Fibroblast of skin of left biceps (primary cell): ENCODE measurements at regions not wholly inside any gene's neighbourhood (a gene's known extent, or its start where the extent isn't known, plus 50 kb on each side); places are given as distances from the start of the nearest gene placed in this dataset.
"Not testable (repeated sequence)": the region's sequence is repeated elsewhere in the genome, so short reads cannot be mapped to it uniquely, and the experiment has no call there.

Experiments
- DNase-seq, 2 experiments: peaks; one replicate each; pipeline ENCODE4 v3.0.0-alpha.2; 2013; ENCODE audit warnings: low read depth in 2 of 2

DNA sequence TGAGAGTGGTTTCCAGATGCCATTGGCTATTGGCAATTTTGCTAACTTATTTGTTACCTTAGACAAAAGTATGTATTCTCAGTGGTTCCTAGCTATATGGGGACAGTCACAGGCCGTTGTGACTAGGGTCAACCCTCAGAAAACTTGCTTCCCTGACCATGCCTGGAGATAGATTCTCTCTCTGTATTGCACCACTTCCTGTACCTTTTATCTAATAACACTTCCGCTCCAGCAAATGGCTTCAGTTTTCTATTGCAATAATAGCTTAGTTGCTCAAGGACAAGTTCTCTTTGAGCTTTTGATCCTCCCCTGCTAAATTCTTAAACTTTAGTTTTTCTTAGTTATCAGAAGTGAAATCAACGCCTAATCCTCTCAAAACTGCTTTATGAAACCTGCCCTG is 338.0 kb downstream of the RMST start:
- no peak for DNase-seq

DNA sequence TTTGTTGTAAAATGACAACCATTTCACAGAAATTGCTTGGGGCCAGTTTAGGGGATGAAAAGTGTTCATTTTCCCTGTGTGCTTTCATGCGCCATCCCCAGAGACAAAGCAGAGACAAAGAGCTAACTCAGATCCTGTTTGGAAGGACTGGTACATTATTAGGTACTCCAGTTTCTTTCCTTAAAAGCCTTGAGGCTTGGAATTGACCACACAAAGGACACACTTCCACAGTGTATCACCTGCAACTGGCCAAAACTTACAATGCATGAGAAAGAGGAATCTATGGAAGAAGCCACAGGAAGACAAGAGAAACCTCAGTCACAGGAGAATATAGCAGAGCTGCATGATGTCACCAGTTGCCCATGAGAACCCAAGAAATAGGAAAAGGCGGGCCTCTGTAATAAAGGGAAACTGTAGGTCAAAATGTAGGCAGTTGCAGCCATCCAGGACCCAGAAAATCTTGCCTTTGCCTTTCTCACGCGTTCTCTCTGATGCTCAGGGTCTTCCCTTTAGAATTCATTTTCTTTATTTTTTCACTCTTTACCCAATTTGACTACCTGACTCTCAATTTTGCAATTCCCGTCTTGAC is 339.0 kb downstream of the RMST start:
- no peak for DNase-seq

DNA sequence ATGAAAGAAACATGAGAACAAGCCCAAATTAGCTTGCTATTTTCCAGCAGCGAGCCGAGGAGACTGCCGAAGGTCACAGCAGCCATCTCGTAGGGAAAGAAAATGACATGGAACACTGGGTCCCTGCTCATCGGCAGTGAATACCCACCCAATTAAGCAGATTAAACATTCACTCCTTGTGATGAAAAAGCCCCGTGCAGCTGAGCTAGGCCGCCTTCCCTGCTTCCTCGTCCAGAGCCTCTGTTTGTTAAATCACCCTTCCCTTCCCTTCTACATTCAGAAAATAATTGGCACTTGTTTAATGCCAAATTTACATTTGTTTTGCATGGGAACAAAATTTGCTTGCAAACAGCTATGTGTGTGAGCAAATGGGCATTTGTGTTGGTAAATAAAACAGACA is 342.5 kb downstream of the RMST start:
- no peak for DNase-seq

DNA sequence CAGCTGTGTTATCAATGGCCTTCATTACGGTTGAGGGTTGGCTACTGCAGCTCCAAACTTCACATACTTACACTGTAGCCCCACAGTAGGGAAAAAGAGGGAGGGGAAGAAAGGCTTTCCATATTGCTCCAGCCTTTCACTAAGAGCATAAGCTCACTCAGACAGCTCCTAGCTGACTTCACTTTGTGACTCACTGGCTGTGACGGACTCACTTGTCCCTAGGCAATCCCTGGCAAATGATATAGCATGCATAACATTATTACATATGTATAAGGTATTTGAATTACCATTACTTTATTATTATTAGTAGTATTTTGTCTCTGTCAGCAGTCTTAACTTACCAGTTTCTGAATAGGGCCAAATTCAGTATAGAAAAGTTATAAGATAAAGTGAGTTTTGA is 350.7 kb downstream of the RMST start:
- no peak for DNase-seq

DNA sequence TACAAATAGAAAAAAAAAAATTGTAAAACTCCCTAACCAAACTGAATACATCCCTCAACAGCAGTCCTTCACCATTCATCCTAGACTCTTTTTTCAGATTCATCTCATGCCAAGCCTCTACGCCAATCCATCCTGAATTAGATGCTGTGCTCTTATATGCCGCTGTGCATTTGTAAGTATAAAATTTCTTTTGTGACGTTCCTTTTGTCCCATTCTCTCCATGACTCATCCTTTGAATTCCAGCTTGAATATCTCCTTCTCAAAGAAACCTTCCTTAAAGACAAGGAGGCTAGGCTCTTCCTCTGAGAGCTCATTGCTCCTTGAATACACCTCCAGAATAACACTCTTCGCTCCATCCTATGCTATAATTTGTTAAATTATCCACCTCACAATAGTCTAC is 359.2 kb downstream of the RMST start:
- DNase-seq = no peak

DNA sequence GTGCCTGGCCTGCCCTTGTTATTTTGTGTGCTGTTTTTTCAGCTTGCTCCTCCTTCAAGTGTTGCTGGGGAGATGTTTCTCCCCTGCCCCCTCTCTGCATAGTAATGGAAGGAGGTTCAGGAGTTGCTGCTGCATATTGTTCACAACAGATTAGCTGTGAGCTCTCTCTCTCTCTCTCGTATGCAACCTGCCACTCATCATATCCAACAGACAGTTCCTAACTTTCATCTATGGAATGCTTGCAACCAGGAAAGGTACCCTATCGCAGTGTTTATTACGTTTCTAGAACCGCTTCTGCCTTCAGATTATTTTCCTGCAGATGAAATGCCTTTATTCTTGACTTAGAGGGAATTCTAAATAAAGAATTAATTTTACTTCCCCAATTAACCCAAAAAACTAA is 372.9 kb downstream of the RMST start:
- no peak for DNase-seq

DNA sequence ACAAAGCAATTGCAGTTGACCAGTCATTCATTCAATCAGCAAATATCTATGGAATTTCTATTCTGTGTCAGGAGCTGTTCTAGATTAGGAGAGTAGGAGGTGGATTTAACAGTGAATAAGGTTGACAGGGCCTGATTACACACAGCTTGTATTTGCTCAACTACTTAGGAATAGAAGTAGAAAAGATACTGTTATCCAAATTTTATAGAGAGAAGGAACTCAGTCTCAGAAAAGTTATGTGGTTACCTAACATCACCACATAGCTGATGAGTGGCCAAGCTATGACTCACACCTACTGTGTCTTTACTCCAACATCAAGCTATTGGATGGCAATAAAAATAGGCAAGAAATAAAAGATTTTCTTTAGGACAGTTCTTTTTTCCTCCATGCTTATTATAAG is 374.8 kb downstream of the RMST start:
- peak in 1 of 2 experiments; percentile 5 for DNase-seq

DNA sequence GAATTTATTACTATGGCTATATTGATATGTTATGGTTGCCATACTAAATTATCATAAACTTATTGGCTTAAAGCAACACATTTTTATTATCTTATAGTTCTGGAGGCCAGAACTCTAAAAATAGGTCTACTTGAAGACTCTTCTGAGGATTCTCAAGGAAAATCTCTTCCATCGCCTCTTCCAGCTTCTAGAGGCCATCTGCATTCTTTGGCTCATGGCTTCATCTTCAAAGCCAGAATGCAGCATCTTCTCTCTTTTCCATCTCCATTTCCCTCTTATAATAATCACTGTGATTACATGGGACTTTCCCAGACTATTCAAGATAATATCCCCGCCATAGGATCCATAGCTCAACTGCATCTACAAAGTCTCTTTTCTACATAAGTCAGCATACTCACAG is 385.4 kb downstream of the RMST start:
- no peak for DNase-seq

DNA sequence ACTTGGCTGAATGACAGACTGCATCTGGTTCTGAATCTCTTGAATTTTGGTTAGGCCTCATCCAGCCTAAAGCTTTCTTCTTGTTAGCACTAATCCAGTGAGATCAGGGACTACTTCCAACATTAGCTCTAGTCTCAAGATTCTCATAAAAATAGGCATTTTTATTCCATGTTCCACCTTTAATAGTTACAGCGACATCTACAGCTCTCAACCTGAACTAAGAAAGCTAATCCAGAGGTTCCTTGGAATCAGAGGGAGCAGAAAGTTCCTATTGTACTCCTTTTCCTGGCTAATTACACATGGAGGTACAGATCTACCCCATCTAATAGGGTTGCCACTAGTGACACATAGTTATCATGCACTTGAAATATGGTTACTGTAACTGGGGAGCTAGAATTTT is 391.9 kb downstream of the RMST start:
- DNase-seq = no peak

DNA sequence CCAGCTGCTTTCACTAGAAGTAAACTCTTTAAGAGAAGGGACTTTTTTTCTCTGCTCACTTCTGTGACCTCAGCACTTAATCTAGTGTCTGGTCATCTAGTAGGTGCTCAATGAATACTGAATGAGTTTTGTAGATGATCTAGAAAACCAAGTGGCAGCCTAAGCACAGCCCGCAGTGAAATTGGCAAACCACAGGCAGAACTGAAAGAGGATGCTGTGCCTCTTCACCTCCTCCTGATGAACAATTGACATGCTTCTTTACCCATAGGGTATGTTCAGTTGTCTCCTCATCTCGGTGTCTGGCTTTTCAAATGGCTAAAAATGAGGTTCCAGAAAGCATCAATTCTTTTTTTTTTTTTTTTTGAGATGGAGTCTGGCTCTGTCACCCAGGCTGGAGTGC is 399.5 kb downstream of the RMST start:
- DNase-seq = no peak

DNA sequence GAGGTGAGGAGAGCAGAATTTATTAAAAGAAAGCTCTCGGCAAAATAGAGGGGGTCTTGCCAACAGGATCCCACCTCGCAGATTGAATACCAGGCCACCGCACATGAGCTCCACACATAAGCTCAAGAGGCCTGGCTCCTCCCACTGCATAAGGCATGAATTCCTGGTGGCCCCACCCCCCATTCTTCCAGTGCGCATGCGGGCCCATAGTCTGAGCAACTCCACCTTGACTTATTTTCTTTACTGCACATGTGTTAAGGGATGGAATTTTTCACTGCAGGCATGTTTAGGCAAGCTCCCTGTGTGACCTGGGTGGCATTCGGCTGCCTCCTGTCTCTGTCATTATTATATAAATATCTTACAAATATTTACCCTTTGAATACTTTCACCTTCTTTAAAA is 412.5 kb downstream of the RMST start:
- DNase-seq = no peak

DNA sequence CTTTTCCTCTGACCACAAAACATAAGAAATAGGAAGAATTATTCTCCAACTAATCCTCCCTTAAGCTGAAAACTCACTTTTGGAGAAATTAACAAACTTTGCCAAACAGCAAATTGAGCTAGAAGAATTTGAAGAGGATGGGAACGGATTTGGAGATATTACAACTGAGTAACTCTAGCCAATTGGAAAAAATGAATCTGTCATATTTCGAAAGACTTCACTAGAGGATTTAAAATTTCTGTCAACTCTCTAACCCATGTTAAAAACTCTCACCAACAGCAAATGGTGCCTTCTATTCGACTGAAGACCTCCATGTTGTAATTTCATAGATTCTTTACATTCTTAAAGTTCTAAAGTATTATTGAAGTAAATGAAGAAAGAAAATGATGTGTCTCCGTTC is 414.2 kb downstream of the RMST start:
- DNase-seq = no peak

DNA sequence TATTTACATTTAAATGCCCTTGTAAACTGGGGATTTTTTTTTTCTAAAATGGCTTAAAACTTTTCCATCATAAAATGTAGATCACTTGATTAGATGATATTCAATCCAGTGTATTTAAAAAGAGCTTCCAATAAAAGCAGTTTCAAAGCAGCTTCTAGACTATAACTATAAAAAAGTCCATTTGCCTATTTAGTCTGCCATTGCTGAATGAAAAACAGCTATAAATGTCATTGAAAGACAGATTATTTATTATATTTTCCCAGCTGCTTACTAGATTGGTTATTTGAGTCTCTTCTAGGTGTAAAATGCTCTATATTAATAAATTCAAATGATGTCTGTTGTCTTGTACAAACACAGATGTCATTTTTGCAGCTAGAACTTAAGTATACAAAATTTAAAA is 414.8 kb downstream of the RMST start:
- no peak for DNase-seq

DNA sequence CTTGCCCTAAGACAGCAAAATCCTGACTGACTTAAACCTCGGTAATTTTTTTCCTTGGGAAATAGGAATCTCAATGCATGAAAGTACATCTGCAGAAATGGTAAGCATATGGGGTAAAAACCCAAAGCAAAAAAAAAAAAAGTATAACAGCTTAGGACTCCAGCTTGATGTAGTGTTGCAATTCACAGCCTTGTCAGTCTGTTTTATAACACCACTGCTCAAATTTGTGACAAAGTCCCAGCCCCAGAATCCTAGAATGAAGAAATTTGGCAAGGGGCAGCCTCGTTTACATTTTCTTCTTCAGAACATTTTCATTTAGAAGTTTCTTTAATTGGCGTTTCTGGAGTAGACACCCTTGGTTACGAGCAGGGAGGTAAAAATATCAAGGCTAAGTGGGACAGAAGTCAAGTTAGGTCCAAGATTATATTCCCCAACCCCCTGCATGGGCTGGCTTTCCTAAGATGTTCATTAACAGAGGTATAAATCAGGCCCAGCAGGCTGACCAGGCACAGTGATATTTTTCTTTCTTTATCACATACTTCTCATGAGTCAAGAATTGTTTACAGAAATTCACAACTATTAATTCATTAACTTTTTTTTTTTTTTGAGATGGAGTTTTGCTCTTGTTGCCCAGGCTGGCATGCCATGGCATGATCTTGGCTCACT is 424.0 kb downstream of the RMST start:
- DNase-seq = no peak

DNA sequence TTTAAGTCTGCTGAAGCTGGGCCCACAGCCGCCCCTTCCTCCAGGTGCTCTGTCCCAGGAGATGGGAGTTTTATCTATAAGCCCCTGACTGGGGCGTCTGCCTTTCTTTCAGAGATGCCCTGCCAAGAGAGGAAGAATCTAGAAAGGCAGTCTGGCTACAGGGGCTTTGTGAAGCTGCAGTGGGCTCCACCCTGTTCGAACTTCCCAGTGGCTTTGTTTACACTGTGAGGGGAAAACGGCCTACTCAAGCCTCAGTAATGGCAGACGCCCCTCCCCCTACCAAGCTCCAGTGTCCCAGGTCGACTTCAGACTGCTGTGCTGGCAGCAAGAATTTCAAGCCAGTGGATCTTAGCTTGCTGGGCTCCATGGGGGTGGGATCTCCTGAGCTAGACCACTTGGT is 435.3 kb downstream of the RMST start:
- not testable (repeated sequence) for DNase-seq

DNA sequence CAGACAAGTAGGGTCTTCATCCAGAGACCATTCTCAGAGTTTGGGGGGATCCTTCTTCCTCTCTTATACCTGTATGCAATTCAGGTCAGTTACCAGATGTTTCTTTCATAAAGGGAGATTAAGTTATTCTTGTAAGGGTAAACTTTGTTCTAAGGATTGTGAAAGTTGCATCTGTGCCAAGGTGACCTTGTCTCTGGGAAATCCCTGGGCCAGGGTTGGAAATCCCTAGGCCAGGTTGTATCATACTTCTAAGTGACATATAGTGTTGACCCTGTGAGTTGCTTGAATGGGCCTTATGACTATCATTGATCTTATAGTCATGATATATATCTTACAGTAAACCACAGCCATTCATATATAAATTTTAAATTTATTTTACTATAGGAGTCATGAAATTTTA is 436.9 kb downstream of the RMST start:
- DNase-seq = no peak

DNA sequence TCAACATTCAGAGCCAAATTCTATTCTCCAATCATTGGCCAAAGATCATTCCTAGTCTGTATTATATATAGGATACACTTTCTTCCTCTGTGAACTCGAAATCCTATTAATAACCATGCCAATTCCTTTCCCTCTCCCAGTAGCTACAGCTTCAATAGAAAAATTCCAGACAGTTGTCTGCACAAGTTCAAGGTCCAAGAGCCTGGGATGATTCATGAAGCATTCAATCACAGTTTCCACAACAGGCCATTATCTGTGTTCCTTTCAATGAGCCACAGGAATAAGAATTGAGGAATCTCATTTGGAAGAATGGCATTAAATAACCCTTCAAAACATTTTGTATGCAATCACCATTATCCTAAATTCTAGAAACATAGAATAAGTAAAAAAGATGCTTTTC is 437.4 kb downstream of the RMST start:
- DNase-seq = no peak

DNA sequence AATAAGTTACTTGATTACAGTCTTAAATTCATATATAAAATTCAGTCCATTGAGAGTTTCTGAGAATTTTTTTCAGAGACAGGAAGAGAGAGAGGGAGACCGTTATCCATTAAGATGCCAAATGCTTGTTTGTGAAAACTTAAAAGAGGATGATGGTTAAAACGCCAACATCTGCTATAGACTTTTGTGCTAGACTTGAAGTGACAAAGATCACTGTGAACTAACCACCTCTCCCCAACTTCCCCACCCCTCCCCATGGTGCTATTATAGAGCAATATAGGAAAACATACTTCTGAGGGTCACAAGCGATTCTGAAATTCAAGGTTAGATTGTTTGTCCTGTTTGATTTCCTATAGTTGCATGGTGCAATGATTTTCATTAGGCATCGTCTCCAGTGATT is 440.8 kb downstream of the RMST start:
- DNase-seq = no peak

DNA sequence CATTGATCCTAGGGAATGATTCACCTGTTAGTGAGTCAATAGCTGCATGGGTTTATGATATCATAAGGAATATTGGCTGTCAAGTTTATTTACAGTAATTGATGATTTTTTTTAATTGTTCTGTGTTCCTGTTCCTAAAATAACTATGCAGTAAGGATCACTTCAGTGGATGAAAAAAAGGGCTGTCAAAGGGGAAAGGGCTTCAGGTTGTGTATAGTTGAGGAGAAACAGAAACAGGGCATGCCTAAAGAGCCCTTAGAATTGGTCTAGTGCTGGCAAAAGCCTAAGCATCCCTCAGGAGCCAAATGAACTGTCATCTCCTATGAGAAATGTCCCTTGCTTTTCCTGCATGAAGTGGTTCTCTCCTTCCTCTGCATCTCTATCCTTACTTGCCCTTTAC is 444.9 kb downstream of the RMST start:
- DNase-seq = no peak

DNA sequence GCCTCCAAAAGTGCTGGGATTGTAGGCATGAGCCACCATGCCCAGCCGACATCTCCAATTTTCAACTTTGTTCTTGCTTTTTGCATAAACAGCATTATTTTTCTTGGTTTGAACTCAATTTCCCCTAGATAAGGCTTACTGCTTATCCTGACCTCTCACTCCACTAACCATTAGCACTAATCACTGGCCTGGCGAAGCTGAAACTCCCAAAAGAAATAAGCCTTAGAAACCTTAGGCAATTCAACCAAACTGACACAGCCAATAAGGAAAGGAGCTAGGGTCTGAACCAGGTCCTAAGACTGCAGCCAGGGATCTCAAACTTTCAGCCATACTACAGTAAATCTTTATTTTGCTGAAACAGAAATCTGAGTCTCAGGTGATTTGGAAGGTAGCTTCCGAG is 448.0 kb downstream of the RMST start:
- no peak for DNase-seq

DNA sequence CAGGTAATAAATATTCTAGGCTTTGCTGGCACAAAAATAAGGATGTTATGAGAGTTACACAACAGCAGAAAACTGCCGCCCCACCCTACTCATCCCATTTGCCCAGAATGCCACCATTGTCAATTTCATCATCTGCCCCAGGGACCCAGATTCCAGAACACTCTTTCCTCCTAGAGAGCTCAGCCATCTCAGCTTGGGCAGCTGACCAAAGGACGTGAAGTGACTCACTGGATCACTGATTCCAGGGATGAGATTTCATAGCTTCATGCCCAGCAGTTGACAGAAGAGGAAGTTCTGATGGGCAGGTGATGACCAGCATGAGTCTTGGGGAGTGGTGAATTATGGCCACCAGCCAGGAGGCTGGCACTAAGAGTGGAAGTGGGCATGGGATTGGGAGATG is 450.3 kb downstream of the RMST start:
- DNase-seq = no peak

DNA sequence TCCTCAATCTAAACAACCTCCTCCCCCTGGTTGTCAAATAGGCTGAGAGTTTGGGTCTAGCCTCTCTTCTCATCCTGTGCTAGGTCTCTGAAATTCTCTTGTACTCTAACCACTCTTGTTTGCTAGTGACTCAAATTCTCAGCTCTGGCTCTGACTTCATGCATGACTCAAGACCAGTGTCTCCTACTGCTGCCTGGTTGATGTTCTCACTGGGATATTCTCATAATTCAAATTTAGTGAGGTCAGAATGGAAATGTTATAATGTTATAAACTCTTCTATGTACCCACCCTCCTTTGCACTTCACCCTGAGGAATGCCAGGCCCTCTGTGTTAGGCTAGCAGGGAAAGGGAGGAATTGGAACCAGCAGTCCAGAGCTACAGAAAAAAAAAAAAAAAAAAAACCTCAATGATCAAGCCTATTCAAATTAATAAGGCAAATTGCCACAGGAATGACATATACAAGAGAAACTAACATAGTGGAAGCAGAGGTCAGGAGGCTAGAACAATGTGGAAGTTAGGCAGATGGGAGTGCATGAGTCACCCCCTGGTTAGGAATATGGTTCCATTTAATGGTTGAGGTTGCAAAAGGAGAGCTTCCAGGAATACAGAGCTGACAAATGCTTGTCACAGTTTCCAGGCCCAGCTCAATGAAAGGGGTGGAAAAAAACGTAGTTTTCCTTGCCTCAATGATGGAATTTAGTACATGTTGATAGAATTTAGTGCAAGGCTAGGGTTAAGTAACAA is 459.5 kb downstream of the RMST start:
- peak; percentile 86 to 87 for DNase-seq

DNA sequence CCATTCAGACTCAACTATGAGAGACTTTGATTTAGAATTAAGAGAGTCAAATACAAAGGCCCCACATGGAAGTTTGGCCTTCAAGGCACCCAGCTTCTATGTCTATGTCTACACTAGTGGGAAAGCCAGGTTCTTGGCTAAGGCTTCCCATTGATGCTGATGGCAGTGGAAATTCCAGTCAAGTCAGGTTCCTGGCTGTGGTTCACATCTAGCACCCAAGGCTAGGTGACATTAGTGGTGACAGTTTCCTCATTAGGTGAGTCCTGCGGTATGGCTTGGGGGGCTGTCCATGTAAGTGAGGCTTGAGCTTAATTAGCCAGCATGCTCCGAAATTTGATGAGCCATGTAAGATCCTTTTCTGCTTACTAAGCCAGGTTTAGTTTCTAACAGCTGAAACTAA is 460.9 kb downstream of the RMST start:
- DNase-seq = no peak
